ENCODE measurements at regions not wholly inside any gene's neighbourhood (a gene's known extent, or its start where the extent isn't known, plus 50 kb on each side); places are given as distances from the start of the nearest gene placed in this dataset.

GRCh38 chr20:53792946-53793536 lies 199.4 kb upstream of the ZNF217 start:
- TF ChIP-seq CTCF (IDR thresholded peaks at IDR 0.05; ENCODE audit: low read depth, low read length, poor library complexity, severe bottlenecking) (no peak), EZH2phosphoT487 (IDR thresholded peaks at IDR 0.05; ENCODE audit: borderline replicate concordance, low read length) (no peak)

Data from DOHH2 (cell line).